HG03571 (cell line): ENCODE measurements at regions not wholly inside any gene's neighbourhood (a gene's known extent, or its start where the extent isn't known, plus 50 kb on each side); places are given as distances from the start of the nearest gene placed in this dataset.
"Not testable (repeated sequence)": the region's sequence is repeated elsewhere in the genome, so short reads cannot be mapped to it uniquely, and the experiment has no call there.

Source experiments
- ATAC-seq: cut with Tn5 transposase; IDR thresholded peaks from one replicate; pipeline ENCODE4 v1.9.1; 2021; ENCODE audit not compliant: unreplicated experiment

DNA sequence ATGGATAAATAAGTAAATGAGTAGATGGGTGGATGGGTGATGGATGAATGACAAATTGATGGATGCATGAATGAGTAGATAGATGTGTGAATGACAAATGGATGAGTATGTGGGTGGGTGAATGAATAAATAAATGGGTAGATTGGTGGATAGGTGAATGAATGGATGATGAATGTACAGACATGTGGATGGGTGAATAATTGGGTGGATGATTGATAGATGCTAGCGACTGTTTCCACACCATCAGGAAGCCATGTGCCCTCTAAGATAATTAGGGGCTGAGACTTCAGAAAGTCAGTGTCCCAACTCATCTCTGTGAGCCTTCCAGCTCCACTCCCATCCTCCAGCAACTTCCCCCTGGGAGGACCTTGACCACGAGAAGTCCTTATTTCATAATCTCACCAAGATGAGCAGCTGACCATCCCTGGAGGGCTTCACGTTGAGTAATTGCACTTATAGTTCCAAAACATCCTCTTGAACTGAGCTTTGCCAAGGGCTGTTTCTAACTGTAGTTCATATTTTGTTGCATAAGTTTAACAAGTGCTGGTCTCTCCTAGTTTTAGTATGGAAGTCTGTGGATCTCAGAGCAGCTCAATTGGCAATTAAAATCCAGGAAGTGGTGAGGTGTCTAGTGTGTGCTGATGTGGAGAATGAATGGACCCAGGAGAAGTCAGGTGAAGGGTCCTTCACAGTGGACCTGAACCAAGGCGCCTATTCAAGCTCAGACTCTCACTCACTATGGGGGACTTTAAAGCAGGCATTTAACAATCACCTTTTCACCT is 295.7 kb downstream of the ADGRD1 start:
- no peak for ATAC-seq

- no peak for ATAC-seq
Measured at GRCh38 chr12:131250028-131250950, 296.6 kb downstream of the ADGRD1 start.

DNA sequence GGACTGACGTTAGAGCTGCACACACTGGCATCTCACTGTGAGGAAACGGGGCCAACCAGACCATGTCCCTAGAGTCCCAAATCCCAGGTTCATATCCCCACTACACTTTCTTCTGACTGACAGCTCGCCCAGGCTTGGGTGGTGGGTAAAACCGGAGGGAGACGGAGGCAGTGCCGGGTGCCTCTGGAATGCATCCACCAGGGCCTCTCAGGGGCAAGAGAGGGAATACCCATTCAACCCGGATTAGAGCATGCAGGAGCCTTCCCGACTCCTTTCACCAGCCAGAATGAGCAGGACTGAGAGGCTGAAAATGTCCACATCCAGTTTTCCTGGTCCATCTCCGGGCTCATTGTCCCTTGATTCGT is 297.2 kb downstream of the ADGRD1 start:
- ATAC-seq = no peak

GRCh38 chr12:131251336-131252101 is 297.8 kb downstream of the ADGRD1 start:
- ATAC-seq = no peak

- no peak for ATAC-seq
Measured at GRCh38 chr12:131253376-131254026, 299.8 kb downstream of the ADGRD1 start.

DNA sequence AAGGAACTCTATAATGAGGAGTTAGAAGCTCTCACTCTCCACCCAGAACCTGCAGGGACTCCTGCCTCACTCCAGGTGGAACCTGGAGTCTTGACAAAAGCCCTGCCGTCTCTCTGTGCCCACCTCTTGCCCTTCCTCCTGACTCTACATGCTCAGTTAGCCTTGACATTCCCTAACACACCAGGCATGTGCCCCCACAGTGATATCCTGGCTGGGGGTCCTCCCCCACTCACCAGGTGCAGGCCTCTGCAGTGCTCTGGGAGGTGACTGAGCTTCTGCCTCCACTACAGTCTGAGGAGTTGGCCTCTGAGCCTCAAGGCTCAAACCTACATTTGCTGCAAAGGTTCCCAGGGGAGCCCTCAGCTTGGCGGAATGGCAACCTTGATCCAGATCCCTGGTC is 300.7 kb downstream of the ADGRD1 start:
- ATAC-seq = no peak

DNA sequence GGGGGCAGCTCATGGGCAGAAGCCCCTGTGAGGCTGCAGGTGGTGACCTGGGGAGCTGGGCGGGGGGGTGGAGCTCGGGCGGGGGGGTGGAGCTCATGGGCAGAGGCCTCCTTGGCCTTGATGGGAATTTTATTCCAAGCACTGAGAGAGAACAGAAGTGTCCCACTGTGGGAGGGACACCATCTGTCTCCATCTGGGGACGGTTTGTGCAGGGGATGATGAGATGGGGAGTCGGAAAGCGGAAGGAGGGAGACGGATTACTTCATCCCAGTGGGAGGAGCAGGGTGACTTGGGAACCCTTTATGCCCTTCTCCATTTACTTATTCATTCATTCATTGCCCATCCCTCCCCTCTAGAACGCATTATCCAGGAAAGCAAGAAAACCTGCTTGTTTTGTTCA is 304.7 kb downstream of the ADGRD1 start:
- ATAC-seq = no peak

GRCh38 chr12:131260251-131260905 is 306.7 kb downstream of the ADGRD1 start:
- no peak for ATAC-seq

- ATAC-seq = no peak
Measured at GRCh38 chr12:131260954-131261353, 307.2 kb downstream of the ADGRD1 start.

DNA sequence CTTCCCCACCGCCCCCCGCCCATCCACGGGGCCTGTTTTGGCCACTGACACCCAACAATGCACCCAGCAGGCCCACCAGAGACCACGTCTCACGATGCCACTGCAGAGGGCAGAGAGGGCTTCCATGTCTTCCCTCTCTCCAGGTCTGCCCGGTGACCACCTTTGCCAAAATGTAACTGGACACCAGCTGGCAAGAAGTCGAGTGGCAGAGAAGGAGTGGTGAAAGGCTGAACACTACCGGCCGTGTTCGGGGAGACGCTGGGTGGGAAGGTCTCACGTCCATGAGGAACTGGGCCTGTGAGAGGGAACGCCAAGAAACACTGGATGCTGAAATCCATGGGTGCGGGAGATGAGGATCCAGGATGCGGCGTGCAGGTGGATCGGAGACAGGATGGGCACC is 308.2 kb downstream of the ADGRD1 start:
- no peak for ATAC-seq

- ATAC-seq = no peak
Measured at GRCh38 chr12:131263626-131264025, 309.9 kb downstream of the ADGRD1 start.

DNA sequence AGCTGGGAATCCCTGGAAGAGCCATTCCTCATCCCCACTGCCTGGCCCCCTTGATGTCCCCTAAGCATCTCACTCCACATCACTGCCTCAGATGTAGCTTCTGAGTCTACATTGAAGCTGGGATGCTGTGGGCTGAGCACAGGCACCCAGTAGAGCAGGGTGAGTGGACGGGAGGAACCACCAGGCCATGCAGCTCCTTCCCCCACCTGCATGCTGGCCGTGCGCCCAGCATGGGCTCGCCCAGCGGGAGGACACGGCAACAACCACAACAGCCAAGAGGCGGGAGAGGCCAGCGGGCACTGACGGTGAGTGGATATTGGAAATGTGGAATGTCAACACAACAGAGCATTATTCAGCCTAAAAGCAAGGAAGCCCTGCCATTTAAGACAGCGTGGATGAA is 310.9 kb downstream of the ADGRD1 start:
- no peak for ATAC-seq

DNA sequence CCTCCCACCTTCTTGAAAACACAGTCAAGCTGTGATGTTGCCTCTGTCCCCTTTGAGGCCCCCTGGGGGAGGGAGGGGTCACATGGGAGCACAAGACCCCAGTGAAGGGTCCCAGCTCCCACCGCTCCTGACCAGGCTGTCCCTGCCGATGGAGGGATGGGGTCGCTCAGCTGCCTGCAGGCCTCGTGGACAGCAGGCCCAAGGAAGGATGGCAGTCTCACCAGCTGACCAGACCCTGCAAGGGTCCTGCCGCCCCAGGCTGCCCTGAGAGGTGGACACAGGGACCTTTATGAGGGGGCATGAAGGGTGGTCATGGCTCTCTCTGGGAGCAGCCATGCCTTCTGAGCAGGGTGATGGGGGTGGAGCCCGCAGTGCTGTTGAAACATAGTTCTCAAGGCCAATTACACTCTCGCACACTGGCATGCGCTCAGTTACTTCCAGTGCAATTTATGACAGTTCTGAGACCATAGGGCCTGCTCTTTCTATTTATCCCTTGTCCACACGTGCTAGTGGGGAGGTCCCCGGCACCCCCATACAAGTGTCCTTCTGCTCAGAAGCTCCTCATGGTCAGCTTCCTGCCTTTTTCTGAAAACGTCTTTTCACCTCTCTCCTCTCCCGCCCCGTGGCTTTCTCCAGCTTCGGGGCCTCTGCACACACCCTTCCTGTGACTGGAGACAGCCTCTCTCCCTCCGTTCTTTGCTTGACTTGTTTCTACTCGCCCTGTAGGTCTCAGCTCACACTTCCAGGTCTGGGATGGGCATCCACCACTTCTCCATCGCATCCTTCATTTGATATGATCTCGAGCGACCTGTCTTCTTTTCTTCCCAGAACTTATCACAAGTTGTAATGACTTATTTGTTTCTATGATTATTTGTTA is 313.1 kb downstream of the ADGRD1 start:
- no peak for ATAC-seq

- ATAC-seq = no peak
Measured at GRCh38 chr12:131267576-131267975, 313.9 kb downstream of the ADGRD1 start.

DNA sequence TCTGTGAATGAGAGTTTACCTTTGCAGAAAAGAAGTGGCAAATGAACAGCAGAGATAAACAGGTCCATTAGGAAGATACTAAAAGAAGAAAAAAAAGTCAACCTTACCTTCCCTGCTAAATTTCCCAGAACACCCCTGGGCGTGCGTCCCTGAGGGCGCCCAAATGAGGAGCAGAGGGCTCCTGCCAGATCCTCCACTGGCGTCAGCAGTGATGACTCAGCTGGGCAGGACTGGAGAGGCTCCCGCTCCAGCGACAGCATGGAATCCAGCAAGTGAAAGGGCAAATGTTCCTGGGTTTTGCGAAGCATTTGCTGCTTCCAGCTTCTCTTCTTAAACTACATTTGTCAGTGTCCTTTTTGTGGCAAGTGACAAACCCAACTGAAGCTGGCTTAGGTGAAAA is 314.4 kb downstream of the ADGRD1 start:
- ATAC-seq = not testable (repeated sequence)

DNA sequence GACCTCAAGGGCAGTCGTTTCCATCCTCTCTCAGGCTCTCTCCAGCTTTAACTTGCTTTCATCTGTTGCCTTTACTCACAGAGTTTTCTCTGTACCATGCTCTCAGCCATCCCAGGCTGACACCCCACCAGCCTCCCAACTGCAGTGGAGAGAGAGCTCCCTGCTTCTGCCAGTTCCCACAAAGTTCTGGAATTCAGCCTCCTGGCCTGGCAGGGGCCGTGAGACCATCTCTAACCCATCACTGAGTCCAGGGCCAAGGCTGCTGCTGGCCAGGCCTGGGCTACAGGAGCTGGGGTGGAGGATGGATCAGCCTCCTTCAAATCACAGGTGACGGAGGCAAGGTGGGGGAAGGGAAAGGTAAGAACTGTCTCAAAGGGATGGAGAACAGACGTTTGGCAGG is 314.9 kb downstream of the ADGRD1 start:
- not testable (repeated sequence) for ATAC-seq

DNA sequence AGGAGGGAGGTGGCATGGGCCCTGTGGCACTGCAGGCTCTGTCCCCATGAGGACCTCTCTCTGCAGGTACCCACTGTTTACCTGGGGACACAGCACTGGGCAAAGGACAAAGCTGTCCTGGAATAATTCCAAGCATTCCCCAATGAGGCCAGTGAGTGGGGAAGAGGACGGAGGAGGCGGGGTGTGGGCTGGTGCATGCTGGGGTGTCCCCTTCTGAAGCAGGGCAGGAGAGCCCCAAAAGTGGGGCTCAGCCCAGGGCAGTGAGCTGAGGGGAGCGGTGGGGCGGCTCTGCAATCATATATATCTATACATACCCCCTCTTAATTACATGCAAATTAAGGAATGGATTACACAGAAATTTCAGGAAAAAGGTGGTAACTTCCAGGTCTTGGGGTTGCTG is 315.8 kb downstream of the ADGRD1 start:
- no peak for ATAC-seq

- not testable (repeated sequence) for ATAC-seq
Measured at GRCh38 chr12:131269977-131270376, 316.3 kb downstream of the ADGRD1 start.

DNA sequence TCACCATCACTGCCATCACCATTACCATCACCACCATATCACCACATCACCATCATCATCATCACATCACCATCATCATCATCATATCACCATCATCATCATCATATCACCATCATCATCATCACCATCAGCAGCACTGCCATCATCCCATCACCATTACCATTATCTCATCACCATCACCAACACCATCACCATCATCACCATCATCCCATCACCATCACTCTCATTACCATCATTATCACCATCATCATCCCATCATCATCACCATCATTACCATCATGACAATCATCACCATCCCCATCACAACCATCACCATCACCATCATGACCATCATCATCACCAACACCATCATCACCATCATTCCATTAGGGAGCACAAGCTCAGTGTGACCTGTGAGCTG is 318.0 kb downstream of the ADGRD1 start:
- no peak for ATAC-seq
